A549 (cell line): ENCODE measurements at regions not wholly inside any gene's neighbourhood (a gene's known extent, or its start where the extent isn't known, plus 50 kb on each side); places are given as distances from the start of the nearest gene placed in this dataset.

ENCODE experiments used
- ATAC-seq, 2 experiments: fragments of 200-7000 bp in 1 of 2; fragments of >200 bp in 1 of 2; cut with Nextera tagmentation in 1 of 2; cut with Tn5 transposase in 1 of 2; 3 replicates each; pipeline versions ENCODE4 v1.8.0 to v1.9.1; 2018 to 2020; ENCODE audit warnings: mild to moderate bottlenecking in 1 of 2, moderate library complexity in 1 of 2
- CTCF ChIA-PET: fragments of 300-600 bp; sonication (Branson Sonifier 250); formaldehyde crosslinking; extraction: SDS; loops from one replicate; lab custom pipeline; 2021; ENCODE audit warnings: antibody characterized with exemption, inconsistent platforms; lab: Yijun Ruan, JAX
- POLR2A ChIA-PET: fragments of 350-600 bp; formaldehyde crosslinking; extraction: SDS; loops from one replicate; lab custom pipeline; 2021; ENCODE audit warnings: antibody characterized with exemption, inconsistent platforms; lab: Yijun Ruan, JAX
- DNase-seq, 2 experiments: peaks; one replicate each; pipeline versions ENCODE4 v3.0.0 to v3.0.0-alpha.2; 2011 to 2016; ENCODE audit warnings: low read depth in 1 of 2, low spot score in 1 of 2
- FAIRE-seq: peaks from 2 replicates; lab custom pipeline; 2011; peaks lifted over from hg19 to GRCh38; lab: Jason Lieb, UNC
- H3K27ac ChIP-seq, 2 experiments: fragments of >200 bp; sonication (Bioruptor Twin); formaldehyde crosslinking; 3 replicates each; pipeline ENCODE4 v1.5.1; 2016 to 2017
- H3K4me1 ChIP-seq: fragments of >200 bp; sonication (Bioruptor Twin); formaldehyde crosslinking; 3 replicates; pipeline ENCODE4 v1.6.1; 2016
- H3K4me2 ChIP-seq: fragments of >200 bp; sonication (Bioruptor Twin); formaldehyde crosslinking; 3 replicates; pipeline ENCODE4 v1.6.1; 2016
- H3K4me3 ChIP-seq: fragments of >200 bp; sonication (Bioruptor Twin); formaldehyde crosslinking; 3 replicates; pipeline ENCODE4 v1.5.1; 2016
- H3K9me3 ChIP-seq: fragments of >200 bp; sonication (Bioruptor Twin); formaldehyde crosslinking; 3 replicates; pipeline ENCODE4 v1.6.1; 2016
- BHLHE40 ChIP-seq: IDR thresholded peaks from 2 replicates; pipeline ENCODE4 v1.6.1; 2012; ENCODE audit warnings: low read depth, low read length, inconsistent platforms
- CBX2 ChIP-seq: fragments of 200-600 bp; sonication (generic); IDR thresholded peaks from 2 replicates; pipeline ENCODE4 v1.6.1; 2016; ENCODE audit warnings: low read depth, mild to moderate bottlenecking, borderline replicate concordance
- CHD2 ChIP-seq: fragments of 150-350 bp; IDR thresholded peaks from 2 replicates; pipeline ENCODE4 v1.6.1; 2014; ENCODE audit warnings: low read length; ENCODE audit not compliant: partially characterized antibody
- EHF ChIP-seq: fragments of 250-450 bp; sonication (Bioruptor Pico); IDR thresholded peaks from 2 replicates; pipeline ENCODE4 v1.5.0; 2020; ENCODE audit warnings: mild to moderate bottlenecking
- ESRRA ChIP-seq: fragments of 150-350 bp; IDR thresholded peaks from 2 replicates; pipeline ENCODE4 v1.6.1; 2014; ENCODE audit warnings: mild to moderate bottlenecking, low read length, borderline replicate concordance
- FOSL2 ChIP-seq, 2 experiments: fragments of 450-650 bp in 1 of 2; fragments of >200 bp in 1 of 2; sonication (Bioruptor Twin) in 1 of 2; formaldehyde crosslinking; IDR thresholded peaks; 2 replicates each; pipeline versions ENCODE4 v1.5.0 to v1.6.1; 2016 to 2020; ENCODE audit warnings: mild to moderate bottlenecking in 1 of 2, moderate library complexity in 1 of 2
- FOXS1 ChIP-seq: fragments of 250-450 bp; sonication (Bioruptor Pico); IDR thresholded peaks from 2 replicates; pipeline ENCODE4 v1.5.0; 2020; ENCODE audit warnings: mild to moderate bottlenecking, moderate library complexity
- HES2 ChIP-seq: fragments of >200 bp; sonication (Bioruptor Twin); formaldehyde crosslinking; IDR thresholded peaks from 2 replicates; pipeline ENCODE4 v1.6.1; 2016
- HEYL ChIP-seq: fragments of 250-450 bp; sonication (Bioruptor Pico); IDR thresholded peaks from 2 replicates; pipeline ENCODE4 v1.8.0; 2021; ENCODE audit warnings: mild to moderate bottlenecking, moderate library complexity
- HMGXB4 ChIP-seq: fragments of 250-450 bp; sonication (Bioruptor Pico); IDR thresholded peaks from 2 replicates; pipeline ENCODE4 v1.5.0; 2021; ENCODE audit warnings: mild to moderate bottlenecking, moderate library complexity, borderline replicate concordance
- HOXB13 ChIP-seq: fragments of 250-450 bp; sonication (Bioruptor Pico); IDR thresholded peaks from 2 replicates; pipeline ENCODE4 v1.5.0; 2020; ENCODE audit warnings: low read depth, mild to moderate bottlenecking, moderate library complexity
- HOXB5 ChIP-seq: fragments of 250-450 bp; sonication (Bioruptor Pico); IDR thresholded peaks from 2 replicates; pipeline ENCODE4 v1.5.0; 2020; ENCODE audit warnings: mild to moderate bottlenecking, moderate library complexity
- JUN ChIP-seq, 2 experiments: fragments of >200 bp; sonication (Bioruptor Twin); formaldehyde crosslinking; IDR thresholded peaks; 2 replicates in 1 of 2; 3 replicates in 1 of 2; pipeline ENCODE4 v1.6.1; 2016 to 2017
- JUNB ChIP-seq: fragments of >200 bp; sonication (Bioruptor Twin); formaldehyde crosslinking; IDR thresholded peaks from 2 replicates; pipeline ENCODE4 v1.6.1; 2016
- KDM1A ChIP-seq: fragments of 200-600 bp; sonication (generic); IDR thresholded peaks from 2 replicates; pipeline ENCODE4 v1.6.1; 2016; ENCODE audit warnings: low read depth, mild to moderate bottlenecking
- MAX ChIP-seq: IDR thresholded peaks from 2 replicates; pipeline ENCODE4 v1.6.1; 2012
- MAZ ChIP-seq: fragments of 150-350 bp; IDR thresholded peaks from 2 replicates; pipeline ENCODE4 v1.6.1; 2014; ENCODE audit warnings: antibody characterized with exemption, low read depth, low read length, borderline replicate concordance
- NFE2L2 ChIP-seq: fragments of 150-350 bp; conservative IDR thresholded peaks from 2 replicates; pipeline ENCODE4 v1.6.1; 2014; ENCODE audit warnings: low read length
- NR3C1 ChIP-seq: fragments of >200 bp; sonication (Bioruptor Twin); formaldehyde crosslinking; IDR thresholded peaks from 3 replicates; pipeline ENCODE4 v1.6.1; 2017
- PHF8 ChIP-seq: fragments of 200-600 bp; sonication (generic); IDR thresholded peaks from 2 replicates; pipeline ENCODE4 v1.6.1; 2016; ENCODE audit warnings: low read depth, mild to moderate bottlenecking, antibody characterized with exemption, moderate library complexity, borderline replicate concordance
- SMC3 ChIP-seq: fragments of >200 bp; sonication (Bioruptor Twin); formaldehyde crosslinking; IDR thresholded peaks from 3 replicates; pipeline ENCODE4 v1.6.1; 2018; ENCODE audit warnings: inconsistent platforms
- SREBF2 ChIP-seq: fragments of 450-650 bp; IDR thresholded peaks from 2 replicates; pipeline ENCODE4 v1.6.1; 2014; ENCODE audit warnings: mild to moderate bottlenecking, moderate library complexity
- ZFP36 ChIP-seq: fragments of 450-650 bp; IDR thresholded peaks from 2 replicates; pipeline ENCODE4 v1.6.1; 2014; ENCODE audit warnings: borderline replicate concordance; ENCODE audit not compliant: partially characterized antibody
- WGBS: methylation state at CpG from one replicate; pipeline ENCODE4 v1.1.6; 2017; ENCODE audit errors: missing lambda C conversion rate; 5-methylcytosine and 5-hydroxymethylcytosine counted together

- CTCF ChIA-PET = interaction anchor here (1.0 to 1.8 kb wide), 2 partner anchors 9 to 218 kb away, joined by 3 to 6 read pairs; no protein-coding TSS in a partner anchor
- no peaks in the 10 kb centered on the region for H3K4me1 ChIP-seq
- H3K9me3 ChIP-seq = no peaks in the 10 kb centered on the region
- WGBS = 2% methylated on average over 1 of the region's 1 CpG
- POLR2A ChIA-PET = no interaction called here
- H3K27ac ChIP-seq = no peak overlapping the region
- ATAC-seq (no peak), FAIRE-seq (no peak), DNase-seq (no peak)
- H3K4me3 ChIP-seq = no peak overlapping the region
- no peak overlapping the region for H3K4me2 ChIP-seq
- TF ChIP-seq JUN (IDR thresholded peaks at IDR 0.05) (no peak), HOXB13 (CRISPR knock-in tag) (no peak), MAZ (no peak), NR3C1 (no peak), HEYL (CRISPR knock-in tag) (no peak), FOXS1 (CRISPR knock-in tag) (no peak), ZFP36 (no peak), CBX2 (no peak), SREBF2 (no peak)
- TF ChIP-seq, all 56 proteins: peak for 0
These were observed 92.7 kb upstream of the DCD start for GRCh38 chr12:54740882-54741281.

- CTCF ChIA-PET = interaction anchor here (1.0 to 3.3 kb wide), 2 partner anchors 13 to 222 kb away, joined by 5 to 15 read pairs; no protein-coding TSS in a partner anchor
- Histone ChIP-seq H3K4me3 (no peak overlapping the region), H3K9me3 (no peaks in the 10 kb centered on the region), H3K4me2 (no peak overlapping the region), H3K4me1 (no peaks in the 10 kb centered on the region), H3K27ac (no peak overlapping the region)
- TF ChIP-seq HEYL (CRISPR knock-in tag) = no peak
- TF ChIP-seq JUNB = no peak
- POLR2A ChIA-PET = no interaction called here
- FAIRE-seq = no peak
- DNase-seq = no peak
- WGBS = 5% methylated on average over 2 of the region's 2 CpGs
- ATAC-seq = no peak
These were observed 88.4 kb upstream of the DCD start for GRCh38 chr12:54736549-54736948.

GRCh38 chr12:54734196-54734950 lies 86.2 kb upstream of the DCD start:
- no peak for FAIRE-seq
- CTCF ChIA-PET = interaction anchor here (0.8 to 3.3 kb wide), 4 partner anchors 10 to 224 kb away, joined by 3 to 15 read pairs (median 5); no protein-coding TSS in a partner anchor
- Histone ChIP-seq H3K9me3 (no peaks in the 10 kb centered on the region), H3K4me3 (no peak overlapping the region), H3K4me2 (no peak overlapping the region)
- WGBS = 11% methylated on average over 4 of the region's 4 CpGs
- ATAC-seq = no peak
- TF ChIP-seq EHF (CRISPR knock-in tag) (no peak), BHLHE40 (no peak), CHD2 (no peak), CBX2 (no peak), FOSL2 (IDR thresholded peaks at IDR 0.05) (no peak), FOSL2 (CRISPR knock-in tag; IDR thresholded peaks at IDR 0.05) (no peak), PHF8 (no peak), HMGXB4 (CRISPR knock-in tag) (no peak), MAX (no peak), NR3C1 (no peak), ZFP36 (no peak), HES2 (no peak), KDM1A (no peak), ESRRA (no peak), FOXS1 (CRISPR knock-in tag) (no peak), NFE2L2 (no peak), HOXB5 (no peak), JUN (IDR thresholded peaks at IDR 0.05) (no peak), SMC3 (no peak)
- TF ChIP-seq, all 56 proteins: peak for 0
- no peak for DNase-seq
- Histone ChIP-seq H3K4me1 (no peaks in the 10 kb centered on the region), H3K27ac (no peak overlapping the region)
- POLR2A ChIA-PET = no interaction called here
